GM21529 (cell line): ENCODE measurements at regions not wholly inside any gene's neighbourhood (a gene's known extent, or its start where the extent isn't known, plus 50 kb on each side); places are given as distances from the start of the nearest gene placed in this dataset.

Experiments
- ATAC-seq: cut with Tn5 transposase; IDR thresholded peaks from one replicate; pipeline ENCODE4 v1.9.1; 2021; ENCODE audit not compliant: unreplicated experiment

- ATAC-seq: no peak
Measured at GRCh38 chr3:168187233-168187632, 91.5 kb upstream of the GOLIM4 start.

- no peak for ATAC-seq
Measured at GRCh38 chr3:168186293-168186983, 90.7 kb upstream of the GOLIM4 start.

GRCh38 chr3:168183774-168184173 lies 88.0 kb upstream of the GOLIM4 start:
- ATAC-seq: no peak

GRCh38 chr3:168168743-168169142 lies 73.0 kb upstream of the GOLIM4 start:
- ATAC-seq: no peak

- peak; percentile 88 for ATAC-seq
Measured at GRCh38 chr3:168165390-168166269, 69.9 kb upstream of the GOLIM4 start.

- ATAC-seq: no peak
Measured at GRCh38 chr3:168162172-168162571, 66.4 kb upstream of the GOLIM4 start.

GRCh38 chr3:168161696-168162095 lies 66.0 kb upstream of the GOLIM4 start:
- no peak for ATAC-seq

- no peak for ATAC-seq
Measured at GRCh38 chr3:168157903-168158302, 62.2 kb upstream of the GOLIM4 start.

- ATAC-seq: no peak
Measured at GRCh38 chr3:168157099-168157700, 61.5 kb upstream of the GOLIM4 start.

- ATAC-seq: no peak
Measured at GRCh38 chr3:168156479-168156878, 60.8 kb upstream of the GOLIM4 start.

GRCh38 chr3:168155303-168155702 lies 59.6 kb upstream of the GOLIM4 start:
- no peak for ATAC-seq

GRCh38 chr3:168154089-168154488 lies 58.4 kb upstream of the GOLIM4 start:
- no peak for ATAC-seq

- ATAC-seq: no peak
Measured at GRCh38 chr3:168152149-168152548, 56.4 kb upstream of the GOLIM4 start.
